ENCODE measurements at regions not wholly inside any gene's neighbourhood (a gene's known extent, or its start where the extent isn't known, plus 50 kb on each side); places are given as distances from the start of the nearest gene placed in this dataset.

- TF ChIP-seq ARID5B (CRISPR knock-in tag; IDR thresholded peaks at IDR 0.05): no peak
- no peak for TF ChIP-seq ZSCAN22 (CRISPR knock-in tag; IDR thresholded peaks at IDR 0.05)
Observed at GRCh38 chr9:99445920-99446319, 223.8 kb downstream of the SEC61B start (continued).

DNA sequence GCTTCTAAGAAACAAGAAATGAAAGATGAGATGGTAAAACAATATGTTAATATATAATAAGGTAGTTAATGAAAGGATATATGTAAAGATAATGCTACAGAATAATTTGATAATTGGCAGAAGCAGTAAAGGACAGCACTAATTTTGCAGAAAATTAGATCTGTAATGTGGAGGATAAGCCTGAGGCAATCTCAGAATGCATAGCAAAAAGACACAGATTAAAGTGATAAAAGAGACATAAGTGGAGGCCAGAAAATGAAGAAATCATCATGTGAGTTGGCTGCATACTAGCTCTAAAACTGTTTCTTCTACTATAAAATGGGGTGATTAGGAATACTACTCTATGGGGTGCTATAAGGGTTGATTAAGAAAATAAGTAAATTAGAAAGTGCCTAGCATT is 225.9 kb downstream of the SEC61B start:
- TF ChIP-seq SALL1 (CRISPR knock-in tag; IDR thresholded peaks at IDR 0.05) (no peak), ZNF383 (CRISPR knock-in tag; IDR thresholded peaks at IDR 0.05; ENCODE audit: borderline replicate concordance) (no peak), ZNF615 (CRISPR knock-in tag; IDR thresholded peaks at IDR 0.05; ENCODE audit: borderline replicate concordance) (no peak), ZNF749 (CRISPR knock-in tag; IDR thresholded peaks at IDR 0.05; ENCODE audit: borderline replicate concordance) (no peak), ZFAT (CRISPR knock-in tag; conservative IDR thresholded peaks at IDR 0.05) (no peak), CAMTA2 (CRISPR knock-in tag; IDR thresholded peaks at IDR 0.05; ENCODE audit: borderline replicate concordance) (no peak), ZMYM3 (CRISPR knock-in tag; IDR thresholded peaks at IDR 0.05) (no peak), ZNF34 (CRISPR knock-in tag; IDR thresholded peaks at IDR 0.05; ENCODE audit: borderline replicate concordance) (no peak)
- TF ChIP-seq, protein P1, sequence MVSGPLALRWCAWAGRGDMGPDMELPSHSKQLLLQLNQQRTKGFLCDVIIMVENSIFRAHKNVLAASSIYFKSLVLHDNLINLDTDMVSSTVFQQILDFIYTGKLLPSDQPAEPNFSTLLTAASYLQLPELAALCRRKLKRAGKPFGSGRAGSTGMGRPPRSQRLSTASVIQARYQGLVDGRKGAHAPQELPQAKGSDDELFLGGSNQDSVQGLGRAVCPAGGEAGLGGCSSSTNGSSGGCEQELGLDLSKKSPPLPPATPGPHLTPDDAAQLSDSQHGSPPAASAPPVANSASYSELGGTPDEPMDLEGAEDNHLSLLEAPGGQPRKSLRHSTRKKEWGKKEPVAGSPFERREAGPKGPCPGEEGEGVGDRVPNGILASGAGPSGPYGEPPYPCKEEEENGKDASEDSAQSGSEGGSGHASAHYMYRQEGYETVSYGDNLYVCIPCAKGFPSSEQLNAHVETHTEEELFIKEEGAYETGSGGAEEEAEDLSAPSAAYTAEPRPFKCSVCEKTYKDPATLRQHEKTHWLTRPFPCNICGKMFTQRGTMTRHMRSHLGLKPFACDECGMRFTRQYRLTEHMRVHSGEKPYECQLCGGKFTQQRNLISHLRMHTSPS (CRISPR knock-in tag; IDR thresholded peaks at IDR 0.05; ENCODE audit: low read depth): no peak
- TF ChIP-seq, protein P2, sequence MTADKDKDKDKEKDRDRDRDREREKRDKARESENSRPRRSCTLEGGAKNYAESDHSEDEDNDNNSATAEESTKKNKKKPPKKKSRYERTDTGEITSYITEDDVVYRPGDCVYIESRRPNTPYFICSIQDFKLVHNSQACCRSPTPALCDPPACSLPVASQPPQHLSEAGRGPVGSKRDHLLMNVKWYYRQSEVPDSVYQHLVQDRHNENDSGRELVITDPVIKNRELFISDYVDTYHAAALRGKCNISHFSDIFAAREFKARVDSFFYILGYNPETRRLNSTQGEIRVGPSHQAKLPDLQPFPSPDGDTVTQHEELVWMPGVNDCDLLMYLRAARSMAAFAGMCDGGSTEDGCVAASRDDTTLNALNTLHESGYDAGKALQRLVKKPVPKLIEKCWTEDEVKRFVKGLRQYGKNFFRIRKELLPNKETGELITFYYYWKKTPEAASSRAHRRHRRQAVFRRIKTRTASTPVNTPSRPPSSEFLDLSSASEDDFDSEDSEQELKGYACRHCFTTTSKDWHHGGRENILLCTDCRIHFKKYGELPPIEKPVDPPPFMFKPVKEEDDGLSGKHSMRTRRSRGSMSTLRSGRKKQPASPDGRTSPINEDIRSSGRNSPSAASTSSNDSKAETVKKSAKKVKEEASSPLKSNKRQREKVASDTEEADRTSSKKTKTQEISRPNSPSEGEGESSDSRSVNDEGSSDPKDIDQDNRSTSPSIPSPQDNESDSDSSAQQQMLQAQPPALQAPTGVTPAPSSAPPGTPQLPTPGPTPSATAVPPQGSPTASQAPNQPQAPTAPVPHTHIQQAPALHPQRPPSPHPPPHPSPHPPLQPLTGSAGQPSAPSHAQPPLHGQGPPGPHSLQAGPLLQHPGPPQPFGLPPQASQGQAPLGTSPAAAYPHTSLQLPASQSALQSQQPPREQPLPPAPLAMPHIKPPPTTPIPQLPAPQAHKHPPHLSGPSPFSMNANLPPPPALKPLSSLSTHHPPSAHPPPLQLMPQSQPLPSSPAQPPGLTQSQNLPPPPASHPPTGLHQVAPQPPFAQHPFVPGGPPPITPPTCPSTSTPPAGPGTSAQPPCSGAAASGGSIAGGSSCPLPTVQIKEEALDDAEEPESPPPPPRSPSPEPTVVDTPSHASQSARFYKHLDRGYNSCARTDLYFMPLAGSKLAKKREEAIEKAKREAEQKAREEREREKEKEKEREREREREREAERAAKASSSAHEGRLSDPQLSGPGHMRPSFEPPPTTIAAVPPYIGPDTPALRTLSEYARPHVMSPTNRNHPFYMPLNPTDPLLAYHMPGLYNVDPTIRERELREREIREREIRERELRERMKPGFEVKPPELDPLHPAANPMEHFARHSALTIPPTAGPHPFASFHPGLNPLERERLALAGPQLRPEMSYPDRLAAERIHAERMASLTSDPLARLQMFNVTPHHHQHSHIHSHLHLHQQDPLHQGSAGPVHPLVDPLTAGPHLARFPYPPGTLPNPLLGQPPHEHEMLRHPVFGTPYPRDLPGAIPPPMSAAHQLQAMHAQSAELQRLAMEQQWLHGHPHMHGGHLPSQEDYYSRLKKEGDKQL (CRISPR knock-in tag; IDR thresholded peaks at IDR 0.05; ENCODE audit: low read depth): no peak
- POLR2A ChIA-PET: no interaction called here
- in situ Hi-C loops (cut with HindIII; ENCODE audit: extremely low pct_ligation_motif_present, low pct_unique_long_range_greater_than_20kb): no loop called here
- no peak overlapping the region for H2AFZ ChIP-seq (ENCODE audit: low read length)
- no peak for DNase-seq (ENCODE audit: low spot score)
- CTCF ChIA-PET (ENCODE audit: low intra/inter-chr PET ratio, low total read pairs): no interaction called here
- H4K20me1 ChIP-seq (ENCODE audit: insufficient read depth, low read length): no peaks in the 10 kb centered on the region
- intact Hi-C loops (cut with micrococcal nuclease; ENCODE audit: unreplicated experiment): no loop called here
- no peaks in the 10 kb centered on the region for H3K9me3 ChIP-seq (ENCODE audit: low read length)
- H3K9ac ChIP-seq (ENCODE audit: insufficient read depth, low read depth, low read length): no peak overlapping the region
- FAIRE-seq: no peak
- no peaks in the 10 kb centered on the region for H3K4me1 ChIP-seq (ENCODE audit: insufficient read depth, low read length)
- no peak overlapping the region for H3K4me2 ChIP-seq (ENCODE audit: low read depth, low read length)
- no peak overlapping the region for H3K27ac ChIP-seq (ENCODE audit: extremely low read length, insufficient read depth, low read length)
- H3K27me3 ChIP-seq (ENCODE audit: control insufficient read depth in 1 of 2, insufficient read depth in 2 of 2, low read length in 2 of 2): 0 out of 5 replicates have a peak, but pooled peaks cover 0 to 5% of the 10 kb centered on the region in 2 experiments
- no TSS peak for BruUV-seq (replicated peaks)
- no peaks in the 10 kb centered on the region for H3K36me3 ChIP-seq (replicated peaks in 1 of 2; ENCODE audit: control insufficient read depth in 1 of 2, insufficient read depth in 2 of 2, low read length in 2 of 2)
- no peaks in the 10 kb centered on the region for H3K79me2 ChIP-seq (ENCODE audit: insufficient read depth, low read length)
- no peak for ATAC-seq
- no peak overlapping the region for H3K4me3 ChIP-seq (replicated peaks in 1 of 3; ENCODE audit: insufficient read depth in 1 of 3, low read depth in 2 of 3, low read length in 3 of 3)
